ENCODE measurements at regions not wholly inside any gene's neighbourhood (a gene's known extent, or its start where the extent isn't known, plus 50 kb on each side); places are given as distances from the start of the nearest gene placed in this dataset.

DNA sequence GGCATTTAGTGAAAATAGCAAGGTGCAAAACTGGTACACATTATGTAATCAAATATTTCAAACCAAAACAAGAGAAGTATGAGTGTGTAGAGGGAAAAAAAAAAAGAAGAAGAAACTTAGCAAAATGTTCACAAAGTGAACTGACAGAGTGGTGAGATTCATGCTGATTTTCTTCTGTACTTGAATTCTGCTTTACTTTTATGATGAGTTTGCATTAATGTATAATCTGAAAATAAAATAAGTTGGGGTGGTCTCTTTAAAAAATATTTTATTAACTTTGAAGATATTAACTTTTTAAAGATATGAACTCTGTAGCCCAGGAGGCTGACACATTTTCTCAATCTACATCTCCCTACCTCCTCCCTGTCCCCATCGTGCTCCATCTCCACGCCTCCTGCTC, 185.1 kb downstream of the QDPR start:
- TF ChIP-seq, protein P1, sequence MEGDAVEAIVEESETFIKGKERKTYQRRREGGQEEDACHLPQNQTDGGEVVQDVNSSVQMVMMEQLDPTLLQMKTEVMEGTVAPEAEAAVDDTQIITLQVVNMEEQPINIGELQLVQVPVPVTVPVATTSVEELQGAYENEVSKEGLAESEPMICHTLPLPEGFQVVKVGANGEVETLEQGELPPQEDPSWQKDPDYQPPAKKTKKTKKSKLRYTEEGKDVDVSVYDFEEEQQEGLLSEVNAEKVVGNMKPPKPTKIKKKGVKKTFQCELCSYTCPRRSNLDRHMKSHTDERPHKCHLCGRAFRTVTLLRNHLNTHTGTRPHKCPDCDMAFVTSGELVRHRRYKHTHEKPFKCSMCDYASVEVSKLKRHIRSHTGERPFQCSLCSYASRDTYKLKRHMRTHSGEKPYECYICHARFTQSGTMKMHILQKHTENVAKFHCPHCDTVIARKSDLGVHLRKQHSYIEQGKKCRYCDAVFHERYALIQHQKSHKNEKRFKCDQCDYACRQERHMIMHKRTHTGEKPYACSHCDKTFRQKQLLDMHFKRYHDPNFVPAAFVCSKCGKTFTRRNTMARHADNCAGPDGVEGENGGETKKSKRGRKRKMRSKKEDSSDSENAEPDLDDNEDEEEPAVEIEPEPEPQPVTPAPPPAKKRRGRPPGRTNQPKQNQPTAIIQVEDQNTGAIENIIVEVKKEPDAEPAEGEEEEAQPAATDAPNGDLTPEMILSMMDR (IDR thresholded peaks at IDR 0.05) = no peak
- no peak for TF ChIP-seq POLR2A (IDR thresholded peaks at IDR 0.05)
